ENCODE measurements at regions not wholly inside any gene's neighbourhood (a gene's known extent, or its start where the extent isn't known, plus 50 kb on each side); places are given as distances from the start of the nearest gene placed in this dataset.

- no peak for TF ChIP-seq POLR2A (IDR thresholded peaks at IDR 0.05; ENCODE audit: low read depth, low read length)
- TF ChIP-seq POLR2AphosphoS5 (IDR thresholded peaks at IDR 0.05; ENCODE audit: low read depth, low read length): no peak
- TF ChIP-seq TAF1 (IDR thresholded peaks at IDR 0.05; ENCODE audit: low read depth, low read length): no peak
- no peak for TF ChIP-seq PAX5 (IDR thresholded peaks at IDR 0.05; ENCODE audit: insufficient read depth, low read length, severe bottlenecking)
Measured at GRCh38 chr11:24157316-24157715, 339.5 kb upstream of the LUZP2 start.
